Liver (tissue), 8 donors: ENCODE measurements at regions not wholly inside any gene's neighbourhood (a gene's known extent, or its start where the extent isn't known, plus 50 kb on each side); places are given as distances from the start of the nearest gene placed in this dataset.

Experiments used
- DNase-seq: peaks from one replicate; pipeline ENCODE4 v3.0.0-alpha.2; 2017; ENCODE audit warnings: low spot score
- H3K27ac ChIP-seq, 2 donors: one replicate each; pipeline ENCODE4 v1.7.0; 2013; ENCODE audit warnings: inconsistent platforms in 2 of 2, low read length in 2 of 2, control low read depth in 1 of 2, low read depth in 1 of 2, mild to moderate bottlenecking in 1 of 2
- H3K27me3 ChIP-seq, 4 donors: one replicate each; pipeline versions ENCODE4 v1.6.1 to v1.7.0; 2013; ENCODE audit warnings: low read length in 3 of 4, inconsistent platforms in 1 of 4, mild to moderate bottlenecking in 1 of 4, moderate library complexity in 1 of 4; ENCODE audit not compliant: control insufficient read depth in 4 of 4, insufficient read depth in 4 of 4
- H3K36me3 ChIP-seq, 4 donors: one replicate each; pipeline versions ENCODE4 v1.6.1 to v1.7.0; 2013; ENCODE audit warnings: low read length in 3 of 4, mild to moderate bottlenecking in 3 of 4, low read depth in 1 of 4, moderate library complexity in 1 of 4; ENCODE audit not compliant: control insufficient read depth in 4 of 4, insufficient read depth in 3 of 4
- H3K4me1 ChIP-seq, 4 donors: one replicate each; pipeline versions ENCODE4 v1.6.1 to v1.7.0; 2013; ENCODE audit warnings: low read length in 3 of 4, mild to moderate bottlenecking in 3 of 4, moderate library complexity in 1 of 4; ENCODE audit not compliant: control insufficient read depth in 4 of 4, insufficient read depth in 4 of 4
- H3K4me3 ChIP-seq, 3 donors: one replicate each; pipeline versions ENCODE4 v1.6.1 to v1.7.0; 2013; ENCODE audit warnings: low read length in 3 of 3, control low read depth in 1 of 3, low read depth in 1 of 3, mild to moderate bottlenecking in 1 of 3
- H3K9ac ChIP-seq, 2 donors: one replicate each; pipeline ENCODE4 v1.7.0; 2013; ENCODE audit warnings: low read length in 2 of 2, mild to moderate bottlenecking in 2 of 2, moderate library complexity in 2 of 2, control low read depth in 1 of 2, low read depth in 1 of 2
- H3K9me3 ChIP-seq, 4 donors: one replicate each; pipeline versions ENCODE4 v1.6.1 to v1.7.0; 2013; ENCODE audit warnings: low read length in 3 of 4; ENCODE audit not compliant: control insufficient read depth in 4 of 4
- ATF3 ChIP-seq: IDR thresholded peaks from 2 replicates; pipeline ENCODE4 v1.6.1; 2016; ENCODE audit warnings: antibody characterized with exemption
- CTCF ChIP-seq: fragments of 150-350 bp; IDR thresholded peaks from 2 replicates; pipeline ENCODE4 v1.5.1; 2017; ENCODE audit warnings: improper control_type of control experiment, low read depth, low read length; ENCODE audit not compliant: missing input control
- EGR1 ChIP-seq, 2 donors: IDR thresholded peaks; 2 replicates each; pipeline ENCODE4 v1.6.1; 2016 to 2018; ENCODE audit warnings: antibody characterized with exemption in 2 of 2, low read depth in 2 of 2
- FOXA1 ChIP-seq: IDR thresholded peaks from 2 replicates; pipeline ENCODE4 v1.6.1; 2016; ENCODE audit warnings: antibody characterized with exemption
- FOXA2 ChIP-seq: IDR thresholded peaks from 2 replicates; pipeline ENCODE4 v1.6.1; 2016; ENCODE audit warnings: antibody characterized with exemption
- GABPA ChIP-seq, 2 donors: IDR thresholded peaks in 1 of 2; conservative IDR thresholded peaks in 1 of 2; 2 replicates each; pipeline ENCODE4 v1.6.1; 2016; ENCODE audit warnings: antibody characterized with exemption in 2 of 2, mild to moderate bottlenecking in 1 of 2, moderate library complexity in 1 of 2
- HNF4A ChIP-seq, 2 donors: conservative IDR thresholded peaks; 2 replicates each; pipeline ENCODE4 v1.6.1; 2016; ENCODE audit warnings: antibody characterized with exemption in 2 of 2, mild to moderate bottlenecking in 2 of 2
- HNF4G ChIP-seq: IDR thresholded peaks from 2 replicates; pipeline ENCODE4 v1.6.1; 2016; ENCODE audit warnings: antibody characterized with exemption
- JUND ChIP-seq, 2 donors: IDR thresholded peaks; 2 replicates each; pipeline ENCODE4 v1.6.1; 2016; ENCODE audit warnings: antibody characterized with exemption in 2 of 2
- MAX ChIP-seq: IDR thresholded peaks from 2 replicates; pipeline ENCODE4 v1.6.1; 2016; ENCODE audit warnings: antibody characterized with exemption
- NR2F2 ChIP-seq: IDR thresholded peaks from 2 replicates; pipeline ENCODE4 v1.6.1; 2016; ENCODE audit warnings: antibody characterized with exemption
- RAD21 ChIP-seq, 2 donors: IDR thresholded peaks; 2 replicates each; pipeline ENCODE4 v1.6.1; 2016; ENCODE audit warnings: antibody characterized with exemption in 2 of 2, mild to moderate bottlenecking in 2 of 2
- REST ChIP-seq: IDR thresholded peaks from 2 replicates; pipeline ENCODE4 v1.6.1; 2016; ENCODE audit warnings: antibody characterized with exemption, mild to moderate bottlenecking
- RXRA ChIP-seq, 2 donors: IDR thresholded peaks; 2 replicates each; pipeline ENCODE4 v1.6.1; 2017 to 2018; ENCODE audit warnings: antibody characterized with exemption in 2 of 2, mild to moderate bottlenecking in 1 of 2
- SP1 ChIP-seq: IDR thresholded peaks from 2 replicates; pipeline ENCODE4 v1.6.1; 2018; ENCODE audit warnings: antibody characterized with exemption, mild to moderate bottlenecking
- TAF1 ChIP-seq: conservative IDR thresholded peaks from 2 replicates; pipeline ENCODE4 v1.6.1; 2016; ENCODE audit warnings: antibody characterized with exemption, mild to moderate bottlenecking
- YY1 ChIP-seq: IDR thresholded peaks from 2 replicates; pipeline ENCODE4 v1.6.1; 2016; ENCODE audit warnings: antibody characterized with exemption, mild to moderate bottlenecking
- ZBTB33 ChIP-seq: IDR thresholded peaks from 2 replicates; pipeline ENCODE4 v1.6.1; 2016; ENCODE audit warnings: antibody characterized with exemption
- WGBS: extraction: QIAGEN DNeasy Blood & Tissue Kit; methylation state at CpG from one replicate; pipeline ENCODE4 v1.1.7; 2013; 5-methylcytosine and 5-hydroxymethylcytosine counted together
- donor health status: healthy.
- donor health status: healthy.
- donor health status: healthy.
- donor health status: healthy.
- donor health status: healthy.

- H3K4me3 ChIP-seq: no peak overlapping the region
- no peak for DNase-seq
- no peak overlapping the region for H3K27ac ChIP-seq
- H3K9me3 ChIP-seq: peaks cover 0 to 8% (median under 1%) of the 10 kb centered on the region in 4 donors
- H3K36me3 ChIP-seq: no peaks in the 10 kb centered on the region
- no peaks in the 10 kb centered on the region for H3K4me1 ChIP-seq
- 86% methylated on average over 7 of the region's 7 CpGs for WGBS
- H3K9ac ChIP-seq: no peak overlapping the region
- TF ChIP-seq RAD21 (IDR thresholded peaks at IDR 0.05) (no peak), ZBTB33 (no peak), JUND (IDR thresholded peaks at IDR 0.05) (no peak), EGR1 (IDR thresholded peaks at IDR 0.05; ENCODE audit: low read depth in 2 of 2) (no peak), TAF1 (no peak), MAX (no peak), REST (no peak), GABPA (IDR thresholded peaks at IDR 0.05 in 1 of 2, conservative IDR thresholded peaks at IDR 0.05 in 1 of 2) (no peak), HNF4G (no peak), FOXA1 (no peak), SP1 (no peak), HNF4A (conservative IDR thresholded peaks at IDR 0.05) (no peak), ATF3 (no peak), YY1 (no peak), RXRA (IDR thresholded peaks at IDR 0.05) (no peak), FOXA2 (no peak), NR2F2 (no peak)
- H3K27me3 ChIP-seq: peaks cover 0 to 2% (median 0%) of the 10 kb centered on the region in 4 donors
Measured at GRCh38 chr13:112320303-112320702, 55.9 kb upstream of the SPACA7 start.

GRCh38 chr13:112322557-112322956, 53.6 kb upstream of the SPACA7 start:
- no peak overlapping the region for H3K9ac ChIP-seq
- no peak for DNase-seq
- H3K4me1 ChIP-seq: no peaks in the 10 kb centered on the region
- H3K9me3 ChIP-seq: peaks cover 0 to 3% (median under 1%) of the 10 kb centered on the region in 4 donors
- H3K36me3 ChIP-seq: no peaks in the 10 kb centered on the region
- no peak overlapping the region for H3K4me3 ChIP-seq
- H3K27ac ChIP-seq: no peak overlapping the region
- H3K27me3 ChIP-seq: peaks cover 0 to 2% (median 0%) of the 10 kb centered on the region in 4 donors
- WGBS: 84% methylated on average over 12 of the region's 12 CpGs
- no peak for TF ChIP-seq HNF4A (conservative IDR thresholded peaks at IDR 0.05)
- no peak for TF ChIP-seq EGR1 (IDR thresholded peaks at IDR 0.05; ENCODE audit: low read depth in 2 of 2)
- TF ChIP-seq FOXA2: no peak
- no peak for TF ChIP-seq YY1
- TF ChIP-seq RXRA (IDR thresholded peaks at IDR 0.05): no peak
- no peak for TF ChIP-seq CTCF
- TF ChIP-seq RAD21 (IDR thresholded peaks at IDR 0.05): no peak
- no peak for TF ChIP-seq NR2F2
- no peak for TF ChIP-seq FOXA1
- no peak for TF ChIP-seq ATF3
- TF ChIP-seq JUND (IDR thresholded peaks at IDR 0.05): no peak
- TF ChIP-seq HNF4G: no peak
- TF ChIP-seq TAF1: no peak
- no peak for TF ChIP-seq SP1
- TF ChIP-seq REST: no peak
- no peak for TF ChIP-seq MAX
